ENCODE measurements at regions not wholly inside any gene's neighbourhood (a gene's known extent, or its start where the extent isn't known, plus 50 kb on each side); places are given as distances from the start of the nearest gene placed in this dataset.

DNA sequence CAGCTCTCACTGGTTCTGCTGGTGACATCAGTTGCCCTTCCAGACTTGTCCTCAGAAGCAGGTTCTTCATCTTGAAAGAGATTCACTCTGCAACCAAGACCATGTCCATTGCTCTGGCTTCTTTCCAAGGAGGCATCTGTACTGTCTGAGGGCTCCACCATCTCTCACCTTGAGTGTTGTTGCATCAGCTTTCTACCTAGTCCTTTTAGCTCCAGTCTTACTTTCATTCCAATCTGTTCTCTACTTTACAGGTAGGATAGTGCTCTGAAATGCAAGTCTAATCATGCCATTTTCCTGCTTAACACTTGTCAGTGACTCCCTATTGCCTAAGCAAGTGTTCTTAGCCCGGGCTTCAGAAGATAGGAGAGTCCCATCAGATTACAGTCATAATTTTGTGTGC is 117.7 kb downstream of the EN1 start (continued):
- TF ChIP-seq, protein P1, sequence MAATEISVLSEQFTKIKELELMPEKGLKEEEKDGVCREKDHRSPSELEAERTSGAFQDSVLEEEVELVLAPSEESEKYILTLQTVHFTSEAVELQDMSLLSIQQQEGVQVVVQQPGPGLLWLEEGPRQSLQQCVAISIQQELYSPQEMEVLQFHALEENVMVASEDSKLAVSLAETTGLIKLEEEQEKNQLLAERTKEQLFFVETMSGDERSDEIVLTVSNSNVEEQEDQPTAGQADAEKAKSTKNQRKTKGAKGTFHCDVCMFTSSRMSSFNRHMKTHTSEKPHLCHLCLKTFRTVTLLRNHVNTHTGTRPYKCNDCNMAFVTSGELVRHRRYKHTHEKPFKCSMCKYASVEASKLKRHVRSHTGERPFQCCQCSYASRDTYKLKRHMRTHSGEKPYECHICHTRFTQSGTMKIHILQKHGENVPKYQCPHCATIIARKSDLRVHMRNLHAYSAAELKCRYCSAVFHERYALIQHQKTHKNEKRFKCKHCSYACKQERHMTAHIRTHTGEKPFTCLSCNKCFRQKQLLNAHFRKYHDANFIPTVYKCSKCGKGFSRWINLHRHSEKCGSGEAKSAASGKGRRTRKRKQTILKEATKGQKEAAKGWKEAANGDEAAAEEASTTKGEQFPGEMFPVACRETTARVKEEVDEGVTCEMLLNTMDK (IDR thresholded peaks at IDR 0.05; ENCODE audit: borderline replicate concordance, insufficient read depth, low read depth, low read length, poor library complexity, severe bottlenecking): no peak
- TF ChIP-seq ZNF584 (CRISPR knock-in tag; IDR thresholded peaks at IDR 0.05; ENCODE audit: low read depth): no peak
- TF ChIP-seq ZFP1 (CRISPR knock-in tag; IDR thresholded peaks at IDR 0.05): no peak
- 0 out of 4 replicates have a peak, but pooled peaks of 1 of the 2 experiments have one; percentile 29 for TF ChIP-seq RCOR1 (IDR thresholded peaks at IDR 0.05; ENCODE audit: borderline replicate concordance in 1 of 2, low read depth in 2 of 2, low read length in 2 of 2)
- peak; percentile 54; the same call in 1 of the 2 replicates for TF ChIP-seq NFIC (IDR thresholded peaks at IDR 0.05)
- 0 out of 2 replicates have a peak, but pooled peaks have one; percentile 21 for TF ChIP-seq ZEB2 (IDR thresholded peaks at IDR 0.05)
- 0 out of 2 replicates have a peak, but pooled peaks have one; percentile 8 for TF ChIP-seq KLF6 (CRISPR knock-in tag; IDR thresholded peaks at IDR 0.05; ENCODE audit: borderline replicate concordance)

DNA sequence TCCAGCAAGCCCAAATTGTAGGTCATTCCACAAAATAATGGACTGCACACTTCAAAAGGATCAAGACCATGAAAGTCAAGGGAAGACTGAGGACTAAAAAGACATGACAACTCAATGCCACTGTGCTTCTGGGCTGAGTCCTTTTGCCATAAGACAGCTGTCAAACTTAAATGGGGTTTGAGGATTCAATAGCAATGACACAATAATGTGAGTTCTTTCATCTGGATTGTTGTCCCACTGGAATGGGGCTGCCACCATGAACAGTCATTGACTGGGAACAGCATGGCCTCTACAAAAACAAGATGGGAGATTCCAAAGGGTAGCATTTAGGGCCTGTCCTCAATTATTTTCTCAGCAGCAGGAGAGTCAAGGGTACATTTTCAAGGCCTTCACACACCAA is 118.5 kb downstream of the EN1 start:
- ChIA-PET POLR2A (no interaction called here), CTCF (ENCODE audit: low intra/inter-chr PET ratio) (no interaction called here)
- Histone ChIP-seq H3K9me1 (ENCODE audit: control insufficient read depth, insufficient read depth, low read length) (no peaks in the 10 kb centered on the region), H3K4me1 (replicated peaks in 1 of 2; ENCODE audit: control insufficient read depth in 2 of 2, insufficient read depth in 2 of 2, low read length in 2 of 2) (peaks cover 0 to 11% of the 10 kb centered on the region in 2 experiments; a peak in 4 of 5 replicates), H2AFZ (ENCODE audit: low read depth, low read length) (no peak overlapping the region), H3K9ac (ENCODE audit: insufficient read depth in 1 of 2, low read depth in 2 of 2, low read length in 2 of 2) (no peak overlapping the region), H4K20me1 (replicated peaks; ENCODE audit: control insufficient read depth, insufficient read depth, low read length) (no peaks in the 10 kb centered on the region), H3K79me2 (ENCODE audit: control insufficient read depth, insufficient read depth, low read length) (no peaks in the 10 kb centered on the region), H3K36me3 (ENCODE audit: control insufficient read depth, insufficient read depth, low read length) (no peaks in the 10 kb centered on the region), H3K27ac (ENCODE audit: extremely low read depth, low read depth, low read length) (no peak overlapping the region), H3K4me3 (no peak overlapping the region), H3K4me2 (ENCODE audit: insufficient read depth, low read length) (no peak overlapping the region), H3K27me3 (ENCODE audit: control insufficient read depth in 2 of 2, insufficient read depth in 2 of 2, low read length in 2 of 2) (no peaks in the 10 kb centered on the region), H3K9me3 (replicated peaks; ENCODE audit: control insufficient read depth, insufficient read depth, low read depth, low read length) (no peaks in the 10 kb centered on the region)
- DNase-seq (ENCODE audit: extremely low read depth in 1 of 4, low spot score in 3 of 4) (no peak), FAIRE-seq (no peak), ATAC-seq (no peak)
- in situ Hi-C loops (cut with MboI) (no loop called here), intact Hi-C loops (cut with micrococcal nuclease) (no loop called here)
- TF ChIP-seq BRCA1 (IDR thresholded peaks at IDR 0.05) (no peak), BRCA1 (CRISPR knock-in tag; IDR thresholded peaks at IDR 0.05) (no peak), ZNF224 (CRISPR knock-in tag; IDR thresholded peaks at IDR 0.05) (no peak), RNF2 (IDR thresholded peaks at IDR 0.05) (no peak), ZNF551 (CRISPR knock-in tag; IDR thresholded peaks at IDR 0.05) (no peak), DIDO1 (tag; IDR thresholded peaks at IDR 0.05; ENCODE audit: low read depth) (no peak), TRIM24 (IDR thresholded peaks at IDR 0.05) (no peak), CEBPB (tag; IDR thresholded peaks at IDR 0.05) (peak; percentile 72), ZNF766 (CRISPR knock-in tag; conservative IDR thresholded peaks at IDR 0.05) (no peak), YBX1 (IDR thresholded peaks at IDR 0.05) (no peak), NR2C1 (IDR thresholded peaks at IDR 0.05) (no peak), NR2C1 (tag; IDR thresholded peaks at IDR 0.05) (no peak), CEBPG (CRISPR knock-in tag; IDR thresholded peaks at IDR 0.05) (peak; percentile 50), CEBPG (tag; conservative IDR thresholded peaks at IDR 0.05 in 1 of 2, IDR thresholded peaks at IDR 0.05 in 1 of 2) (peak; percentile 68 to 70), TAF7 (tag; IDR thresholded peaks at IDR 0.05) (no peak), RAD21 (CRISPR knock-in tag; conservative IDR thresholded peaks at IDR 0.05 in 1 of 2, IDR thresholded peaks at IDR 0.05 in 1 of 2) (no peak)
- no TSS peak for BruUV-seq (replicated peaks)

All from K562 (cell line).